ENCODE measurements at regions not wholly inside any gene's neighbourhood (a gene's known extent, or its start where the extent isn't known, plus 50 kb on each side); places are given as distances from the start of the nearest gene placed in this dataset.
"Not testable (repeated sequence)": the region's sequence is repeated elsewhere in the genome, so short reads cannot be mapped to it uniquely, and the experiment has no call there.

DNA sequence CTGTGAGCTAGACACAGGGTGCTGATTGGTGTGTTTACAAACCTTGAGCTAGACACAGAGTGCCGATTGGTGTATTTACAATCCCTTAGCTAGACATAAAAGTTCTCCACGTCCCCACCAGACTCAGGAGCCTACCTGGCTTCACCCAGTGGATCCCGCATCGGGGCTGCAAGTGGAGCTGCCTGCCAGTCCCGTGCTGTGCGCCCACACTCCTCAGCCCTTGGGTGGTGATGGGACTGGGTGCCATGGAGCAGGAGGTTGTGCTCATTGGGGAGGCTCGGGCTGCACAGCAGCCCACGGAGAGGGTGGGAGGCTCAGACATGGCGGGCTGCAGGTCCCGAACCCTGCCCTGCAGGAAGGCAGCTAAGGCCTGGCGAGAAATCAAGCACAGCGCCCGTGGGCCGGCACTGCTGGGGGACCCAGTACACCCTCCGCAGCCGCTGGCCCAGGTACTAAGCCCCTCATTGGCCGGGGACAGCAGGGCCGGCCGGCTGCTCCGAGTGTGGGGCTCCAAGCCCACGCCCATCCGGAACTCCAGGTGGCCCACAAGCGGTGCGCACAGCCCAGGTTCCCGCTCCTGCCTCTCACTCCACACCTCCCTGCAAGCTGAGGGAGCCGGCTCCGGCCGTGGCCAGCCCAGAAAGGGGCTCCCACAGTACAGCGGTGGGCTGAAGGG is 158.6 kb downstream of the SPIN4 start:
- TF ChIP-seq POLR2AphosphoS5 (IDR thresholded peaks at IDR 0.05) = not testable (repeated sequence)
- TF ChIP-seq, protein P1, sequence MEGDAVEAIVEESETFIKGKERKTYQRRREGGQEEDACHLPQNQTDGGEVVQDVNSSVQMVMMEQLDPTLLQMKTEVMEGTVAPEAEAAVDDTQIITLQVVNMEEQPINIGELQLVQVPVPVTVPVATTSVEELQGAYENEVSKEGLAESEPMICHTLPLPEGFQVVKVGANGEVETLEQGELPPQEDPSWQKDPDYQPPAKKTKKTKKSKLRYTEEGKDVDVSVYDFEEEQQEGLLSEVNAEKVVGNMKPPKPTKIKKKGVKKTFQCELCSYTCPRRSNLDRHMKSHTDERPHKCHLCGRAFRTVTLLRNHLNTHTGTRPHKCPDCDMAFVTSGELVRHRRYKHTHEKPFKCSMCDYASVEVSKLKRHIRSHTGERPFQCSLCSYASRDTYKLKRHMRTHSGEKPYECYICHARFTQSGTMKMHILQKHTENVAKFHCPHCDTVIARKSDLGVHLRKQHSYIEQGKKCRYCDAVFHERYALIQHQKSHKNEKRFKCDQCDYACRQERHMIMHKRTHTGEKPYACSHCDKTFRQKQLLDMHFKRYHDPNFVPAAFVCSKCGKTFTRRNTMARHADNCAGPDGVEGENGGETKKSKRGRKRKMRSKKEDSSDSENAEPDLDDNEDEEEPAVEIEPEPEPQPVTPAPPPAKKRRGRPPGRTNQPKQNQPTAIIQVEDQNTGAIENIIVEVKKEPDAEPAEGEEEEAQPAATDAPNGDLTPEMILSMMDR (IDR thresholded peaks at IDR 0.05) = not testable (repeated sequence)

All from upper lobe of left lung (tissue), 4 donors.